Calu3 (cell line): ENCODE measurements at regions not wholly inside any gene's neighbourhood (a gene's known extent, or its start where the extent isn't known, plus 50 kb on each side); places are given as distances from the start of the nearest gene placed in this dataset.
A peak's percentile ranks its signal among the peaks of the same experiment; 100 is the strongest.

ENCODE experiments used
- BruUV-seq: library from RNA; stranded (reverse); fragments of 400-500 nt; replicated peaks from 2 replicates; lab custom pipeline; 2021; lab: Mats Ljungman, UMichigan
- CTCF ChIA-PET: fragments of 300-600 bp; sonication (Branson Sonifier 250); formaldehyde crosslinking; loops from one replicate; lab custom pipeline; 2022; ENCODE audit warnings: antibody characterized with exemption; lab: Charles Lee
- DNase-seq: peaks from one replicate; pipeline ENCODE4 v3.0.0; 2022
- H3K27ac Mint-ChIP-seq: one replicate; pipeline ENCODE4 v1.8.0; 2022; ENCODE audit warnings: mixed read lengths; ENCODE audit not compliant: unreplicated experiment
- H3K27me3 Mint-ChIP-seq: one replicate; pipeline ENCODE4 v1.8.0; 2022; ENCODE audit warnings: mixed read lengths; ENCODE audit not compliant: unreplicated experiment
- H3K36me3 Mint-ChIP-seq: one replicate; pipeline ENCODE4 v1.8.0; 2022; ENCODE audit warnings: mild to moderate bottlenecking, moderate library complexity, mixed read lengths; ENCODE audit not compliant: insufficient read depth, unreplicated experiment
- H3K4me1 Mint-ChIP-seq: one replicate; pipeline ENCODE4 v1.8.0; 2022; ENCODE audit warnings: mild to moderate bottlenecking, low read depth, mixed read lengths; ENCODE audit not compliant: unreplicated experiment
- H3K4me3 Mint-ChIP-seq: one replicate; pipeline ENCODE4 v1.8.0; 2022; ENCODE audit warnings: mild to moderate bottlenecking, low read depth, moderate library complexity, mixed read lengths; ENCODE audit not compliant: unreplicated experiment
- H3K9me3 Mint-ChIP-seq: one replicate; pipeline ENCODE4 v1.8.0; 2022; ENCODE audit warnings: low read depth, mixed read lengths; ENCODE audit not compliant: unreplicated experiment
- intact Hi-C: fragments of 100-400 bp; cut with micrococcal nuclease; formaldehyde crosslinking; loops from one replicate; pipeline ENCODE4 v1.10.0; 2022; ENCODE audit not compliant: unreplicated experiment
- TF ChIP-seq, protein P1 (sequence below): fragments of 200-600 bp; IDR thresholded peaks from one replicate; pipeline ENCODE4 v1.8.0; 2022; ENCODE audit warnings: antibody characterized with exemption; ENCODE audit not compliant: unreplicated experiment

DNA sequence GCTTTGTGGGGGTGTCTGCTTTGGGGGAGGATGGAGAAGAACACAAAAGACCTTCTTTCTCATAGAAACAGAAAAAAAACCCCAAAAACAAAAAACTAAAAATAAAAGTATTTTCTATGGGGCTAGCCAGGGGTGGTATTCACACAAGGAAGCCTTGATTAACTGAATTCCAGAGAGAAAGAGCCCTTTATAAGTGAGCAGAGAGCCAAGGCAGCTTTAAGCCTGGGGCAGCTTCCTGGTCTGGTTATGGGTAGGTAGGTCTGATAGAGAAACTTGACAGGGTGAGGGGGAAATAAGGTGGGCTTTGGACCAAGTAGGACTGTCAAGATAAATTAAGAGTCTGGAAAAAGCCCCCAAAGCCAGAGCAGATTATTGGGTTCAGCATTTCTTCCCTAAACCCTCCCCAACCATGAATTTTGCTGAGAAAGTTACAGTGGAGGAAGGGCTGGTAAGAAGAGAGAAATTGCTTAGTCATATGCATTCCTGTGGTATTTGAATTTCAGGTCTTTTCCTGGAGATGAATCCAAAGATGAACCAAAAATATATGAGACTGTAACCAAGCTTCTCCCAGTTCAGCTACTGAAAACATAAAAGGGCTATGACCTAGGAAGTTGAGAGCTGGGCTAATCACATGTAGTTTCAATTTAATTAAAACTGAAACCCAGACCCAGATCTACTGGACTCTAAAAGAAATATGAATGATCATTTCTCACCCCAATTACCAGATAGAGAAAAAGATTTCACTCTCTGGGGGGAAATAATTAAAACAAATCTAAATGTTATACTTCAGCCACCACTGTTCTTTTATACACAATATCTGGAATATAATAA lies 144.8 kb downstream of the TBC1D30 start:
- intact Hi-C loops = no loop called here
- CTCF ChIA-PET = no interaction called here
- Mint-ChIP-seq H3K4me1 (no peaks in the 10 kb centered on the region), H3K27me3 (peaks cover 8% of the 10 kb centered on the region), H3K9me3 (peaks cover 10% of the 10 kb centered on the region), H3K27ac (peak overlapping the region; percentile 59), H3K36me3 (no peaks in the 10 kb centered on the region), H3K4me3 (no peak overlapping the region)
- TF ChIP-seq, protein P1, sequence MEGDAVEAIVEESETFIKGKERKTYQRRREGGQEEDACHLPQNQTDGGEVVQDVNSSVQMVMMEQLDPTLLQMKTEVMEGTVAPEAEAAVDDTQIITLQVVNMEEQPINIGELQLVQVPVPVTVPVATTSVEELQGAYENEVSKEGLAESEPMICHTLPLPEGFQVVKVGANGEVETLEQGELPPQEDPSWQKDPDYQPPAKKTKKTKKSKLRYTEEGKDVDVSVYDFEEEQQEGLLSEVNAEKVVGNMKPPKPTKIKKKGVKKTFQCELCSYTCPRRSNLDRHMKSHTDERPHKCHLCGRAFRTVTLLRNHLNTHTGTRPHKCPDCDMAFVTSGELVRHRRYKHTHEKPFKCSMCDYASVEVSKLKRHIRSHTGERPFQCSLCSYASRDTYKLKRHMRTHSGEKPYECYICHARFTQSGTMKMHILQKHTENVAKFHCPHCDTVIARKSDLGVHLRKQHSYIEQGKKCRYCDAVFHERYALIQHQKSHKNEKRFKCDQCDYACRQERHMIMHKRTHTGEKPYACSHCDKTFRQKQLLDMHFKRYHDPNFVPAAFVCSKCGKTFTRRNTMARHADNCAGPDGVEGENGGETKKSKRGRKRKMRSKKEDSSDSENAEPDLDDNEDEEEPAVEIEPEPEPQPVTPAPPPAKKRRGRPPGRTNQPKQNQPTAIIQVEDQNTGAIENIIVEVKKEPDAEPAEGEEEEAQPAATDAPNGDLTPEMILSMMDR = no peak
- BruUV-seq = no TSS peak
- DNase-seq = peak; percentile 21

DNA sequence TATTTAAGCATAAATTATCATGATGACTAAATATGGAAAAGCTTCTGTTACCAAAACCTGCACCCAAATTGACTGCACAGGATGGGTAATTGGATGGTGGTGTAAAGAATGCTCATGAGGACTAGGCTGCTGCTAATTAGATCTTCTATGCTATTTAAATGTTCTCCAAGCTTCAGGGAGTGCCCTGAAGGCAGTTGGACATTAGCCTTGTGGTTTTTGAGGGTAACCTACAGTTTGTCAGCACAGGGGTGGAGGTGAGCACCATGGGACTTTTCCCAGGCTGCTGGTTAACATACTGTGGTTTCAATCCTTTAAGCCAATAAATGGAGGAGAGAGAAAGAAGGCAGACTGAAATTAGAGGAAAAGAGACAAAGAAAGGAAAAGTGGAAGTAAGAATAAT lies 145.0 kb downstream of the WIF1 start:
- TF ChIP-seq, protein P1 = no peak
- CTCF ChIA-PET = interaction anchor here (0.7 kb wide), 1 partner anchor 359 kb away, joined by 3 read pairs; no protein-coding TSS in a partner anchor
- Mint-ChIP-seq H3K4me3 (no peak overlapping the region), H3K27me3 (peaks cover 13% of the 10 kb centered on the region), H3K9me3 (no peaks in the 10 kb centered on the region), H3K27ac (no peak overlapping the region), H3K4me1 (no peaks in the 10 kb centered on the region), H3K36me3 (no peaks in the 10 kb centered on the region)
- peak; percentile 17 for DNase-seq
- intact Hi-C loops = no loop called here
- BruUV-seq = no TSS peak

DNA sequence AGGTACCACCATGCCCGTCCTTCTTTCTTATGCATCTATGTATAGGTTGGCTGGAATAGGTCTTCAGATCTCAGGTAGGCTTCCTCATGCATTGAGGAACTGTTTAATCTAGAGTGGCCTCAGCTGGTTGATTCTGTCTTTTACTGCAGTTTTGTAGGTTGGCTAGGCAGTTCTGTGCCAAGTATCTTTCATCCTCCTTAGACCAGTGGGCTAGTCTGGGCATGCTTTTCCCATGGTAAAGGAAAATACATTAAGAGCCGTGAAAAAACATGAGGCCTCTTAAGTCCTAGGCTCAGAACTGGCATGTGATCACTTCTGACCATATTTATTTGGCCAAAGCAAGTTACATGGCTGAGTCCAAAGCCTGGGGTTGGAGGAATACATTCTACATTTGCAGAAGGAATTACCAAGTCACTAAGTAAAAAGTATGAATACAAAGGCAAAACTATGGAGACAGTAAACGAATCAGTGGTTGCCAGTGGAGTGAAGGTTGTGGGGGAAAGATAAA lies 137.3 kb downstream of the WIF1 start:
- Mint-ChIP-seq H3K4me1 (no peaks in the 10 kb centered on the region), H3K4me3 (no peak overlapping the region), H3K27ac (no peak overlapping the region), H3K27me3 (peaks cover 17% of the 10 kb centered on the region), H3K36me3 (no peaks in the 10 kb centered on the region), H3K9me3 (no peaks in the 10 kb centered on the region)
- CTCF ChIA-PET = no interaction called here
- intact Hi-C loops = no loop called here
- BruUV-seq = no TSS peak
- DNase-seq = no peak
- TF ChIP-seq, protein P1 = no peak

DNA sequence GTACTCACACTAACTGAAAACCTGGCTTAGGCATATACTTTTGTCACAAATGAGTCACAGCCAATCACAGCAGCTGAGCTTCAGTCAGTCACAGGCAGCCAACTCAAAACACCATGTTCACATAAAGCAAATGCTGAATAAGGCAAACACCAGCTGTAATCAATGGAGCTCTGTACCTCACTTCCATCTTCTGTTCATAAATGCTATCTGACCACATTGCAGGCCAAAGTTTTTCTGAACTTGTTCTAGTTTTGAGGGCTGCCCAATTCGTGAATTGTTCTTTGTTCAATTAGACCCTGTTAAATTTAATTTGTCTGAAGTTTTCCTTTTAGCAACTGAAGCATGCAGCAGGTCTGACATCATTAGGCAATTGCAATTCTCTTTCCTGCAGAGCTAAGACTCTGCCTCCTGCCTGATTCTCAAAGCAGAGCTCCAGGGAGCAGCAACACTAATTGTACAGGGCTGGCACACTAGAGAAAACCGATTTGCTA lies 129.9 kb downstream of the WIF1 start:
- Mint-ChIP-seq H3K4me1 (peaks cover 7% of the 10 kb centered on the region), H3K9me3 (no peaks in the 10 kb centered on the region), H3K4me3 (no peak overlapping the region), H3K27me3 (no peaks in the 10 kb centered on the region), H3K27ac (no peak overlapping the region), H3K36me3 (no peaks in the 10 kb centered on the region)
- intact Hi-C loops = no loop called here
- BruUV-seq = no TSS peak
- no peak for DNase-seq
- TF ChIP-seq, protein P1 = no peak
- CTCF ChIA-PET = no interaction called here
